ENCODE measurements at regions not wholly inside any gene's neighbourhood (a gene's known extent, or its start where the extent isn't known, plus 50 kb on each side); places are given as distances from the start of the nearest gene placed in this dataset.
"Not testable (repeated sequence)": the region's sequence is repeated elsewhere in the genome, so short reads cannot be mapped to it uniquely, and the experiment has no call there.

DNA sequence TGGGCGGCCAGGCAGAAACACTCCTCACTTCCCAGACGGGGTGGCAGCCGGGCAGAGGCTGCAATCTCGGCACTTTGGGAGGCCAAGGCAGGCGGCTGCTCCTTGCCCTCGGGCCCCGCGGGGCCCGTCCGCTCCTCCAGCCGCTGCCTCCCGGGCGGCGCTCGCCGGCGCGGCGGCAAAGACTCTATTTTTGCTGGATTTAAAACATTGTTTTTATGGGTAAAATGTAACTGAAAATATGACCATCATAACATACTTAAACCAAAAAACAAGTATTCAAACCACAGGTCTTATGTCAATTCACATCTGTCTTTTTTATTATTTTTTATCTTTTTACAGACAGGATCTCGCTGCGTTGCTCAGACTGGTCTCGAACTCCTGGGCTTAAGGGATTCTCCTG, 65.9 kb upstream of the SLC35C1 start:
- TF ChIP-seq, protein P1, sequence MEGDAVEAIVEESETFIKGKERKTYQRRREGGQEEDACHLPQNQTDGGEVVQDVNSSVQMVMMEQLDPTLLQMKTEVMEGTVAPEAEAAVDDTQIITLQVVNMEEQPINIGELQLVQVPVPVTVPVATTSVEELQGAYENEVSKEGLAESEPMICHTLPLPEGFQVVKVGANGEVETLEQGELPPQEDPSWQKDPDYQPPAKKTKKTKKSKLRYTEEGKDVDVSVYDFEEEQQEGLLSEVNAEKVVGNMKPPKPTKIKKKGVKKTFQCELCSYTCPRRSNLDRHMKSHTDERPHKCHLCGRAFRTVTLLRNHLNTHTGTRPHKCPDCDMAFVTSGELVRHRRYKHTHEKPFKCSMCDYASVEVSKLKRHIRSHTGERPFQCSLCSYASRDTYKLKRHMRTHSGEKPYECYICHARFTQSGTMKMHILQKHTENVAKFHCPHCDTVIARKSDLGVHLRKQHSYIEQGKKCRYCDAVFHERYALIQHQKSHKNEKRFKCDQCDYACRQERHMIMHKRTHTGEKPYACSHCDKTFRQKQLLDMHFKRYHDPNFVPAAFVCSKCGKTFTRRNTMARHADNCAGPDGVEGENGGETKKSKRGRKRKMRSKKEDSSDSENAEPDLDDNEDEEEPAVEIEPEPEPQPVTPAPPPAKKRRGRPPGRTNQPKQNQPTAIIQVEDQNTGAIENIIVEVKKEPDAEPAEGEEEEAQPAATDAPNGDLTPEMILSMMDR (IDR thresholded peaks at IDR 0.05), result not testable (repeated sequence)
- TF ChIP-seq POLR2A, EP300 (IDR thresholded peaks at IDR 0.05): not testable (repeated sequence)
